ENCODE measurements at regions not wholly inside any gene's neighbourhood (a gene's known extent, or its start where the extent isn't known, plus 50 kb on each side); places are given as distances from the start of the nearest gene placed in this dataset.

DNA sequence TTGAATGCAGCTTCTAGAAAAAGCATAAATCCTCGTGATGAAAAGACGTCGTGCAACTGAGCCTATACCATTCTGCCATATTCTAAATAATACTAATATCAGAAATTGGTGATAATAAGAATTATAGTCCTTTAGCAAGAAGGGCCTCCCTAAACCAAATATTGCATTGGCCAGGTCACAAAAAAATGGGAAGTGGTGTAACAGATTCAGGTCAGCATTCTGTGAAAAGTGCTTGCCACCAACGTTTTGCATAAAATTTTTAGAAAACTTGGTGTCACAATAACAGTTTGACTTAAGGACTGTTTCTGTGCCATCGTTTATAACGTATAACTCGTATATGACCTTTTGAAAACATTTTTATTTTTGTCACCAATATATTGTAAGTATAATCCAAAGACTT lies 603.6 kb downstream of the CPS1 start:
- no peak overlapping the region for H3K4me3 ChIP-seq (ENCODE audit: low read depth, low read length)
- TF ChIP-seq, protein P1, sequence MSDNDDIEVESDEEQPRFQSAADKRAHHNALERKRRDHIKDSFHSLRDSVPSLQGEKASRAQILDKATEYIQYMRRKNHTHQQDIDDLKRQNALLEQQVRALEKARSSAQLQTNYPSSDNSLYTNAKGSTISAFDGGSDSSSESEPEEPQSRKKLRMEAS (IDR thresholded peaks at IDR 0.05; ENCODE audit: low read depth, low read length), result no peak
- peak; percentile 12 for DNase-seq (ENCODE audit: low read depth)

DNA sequence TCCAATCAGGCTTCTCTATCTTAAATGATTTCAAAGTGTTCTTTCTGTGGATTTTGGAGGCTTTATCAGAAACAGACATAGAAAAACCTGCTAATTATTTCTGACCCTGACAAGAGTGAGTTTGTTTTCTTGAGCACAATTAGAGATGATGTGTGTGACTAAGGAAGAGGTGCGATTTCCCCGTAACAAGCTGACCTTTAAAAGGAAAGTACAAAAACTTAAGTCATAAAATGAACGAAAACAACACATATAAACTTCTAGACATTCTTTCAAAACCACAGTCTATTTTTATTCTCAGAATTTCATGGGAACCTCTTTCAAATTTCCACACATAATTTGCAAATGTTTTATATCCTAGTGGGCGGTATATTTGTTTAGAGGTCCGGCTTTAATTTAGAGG lies 604.8 kb downstream of the CPS1 start:
- TF ChIP-seq POLR2A (IDR thresholded peaks at IDR 0.05; ENCODE audit: extremely low read depth, insufficient read length), result no peak
- TF ChIP-seq MYC (IDR thresholded peaks at IDR 0.05; ENCODE audit: low read depth, low read length), result no peak
- no peak for DNase-seq (ENCODE audit: low read depth)
- no peak overlapping the region for H3K4me3 ChIP-seq (ENCODE audit: low read depth, low read length)

DNA sequence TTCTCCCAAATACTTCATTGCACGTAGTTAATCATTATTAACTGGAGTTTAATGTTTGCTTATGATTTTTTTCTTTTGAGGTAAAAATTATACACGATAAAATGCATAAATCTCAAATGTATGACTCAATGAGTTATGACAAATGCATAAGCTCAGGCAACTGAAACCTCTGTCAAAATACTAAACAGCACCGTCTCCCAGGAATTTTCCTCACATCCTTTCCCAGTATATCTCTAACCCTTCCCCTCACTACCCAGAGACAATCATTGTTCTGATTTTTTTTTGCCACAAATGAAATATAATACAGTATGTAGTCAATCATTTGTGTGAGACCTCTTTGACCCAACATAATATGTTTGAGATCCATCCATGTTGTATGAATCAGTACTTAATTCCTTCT lies 606.5 kb downstream of the CPS1 start:
- H3K4me3 ChIP-seq (ENCODE audit: low read depth, low read length), result no peak overlapping the region
- DNase-seq (ENCODE audit: low read depth), result no peak
- TF ChIP-seq MYC (IDR thresholded peaks at IDR 0.05; ENCODE audit: low read depth, low read length) (no peak), POLR2A (IDR thresholded peaks at IDR 0.05; ENCODE audit: extremely low read depth, insufficient read length) (no peak)
- TF ChIP-seq, protein P1 (IDR thresholded peaks at IDR 0.05; ENCODE audit: low read depth, low read length), result no peak
- TF ChIP-seq, protein P2, sequence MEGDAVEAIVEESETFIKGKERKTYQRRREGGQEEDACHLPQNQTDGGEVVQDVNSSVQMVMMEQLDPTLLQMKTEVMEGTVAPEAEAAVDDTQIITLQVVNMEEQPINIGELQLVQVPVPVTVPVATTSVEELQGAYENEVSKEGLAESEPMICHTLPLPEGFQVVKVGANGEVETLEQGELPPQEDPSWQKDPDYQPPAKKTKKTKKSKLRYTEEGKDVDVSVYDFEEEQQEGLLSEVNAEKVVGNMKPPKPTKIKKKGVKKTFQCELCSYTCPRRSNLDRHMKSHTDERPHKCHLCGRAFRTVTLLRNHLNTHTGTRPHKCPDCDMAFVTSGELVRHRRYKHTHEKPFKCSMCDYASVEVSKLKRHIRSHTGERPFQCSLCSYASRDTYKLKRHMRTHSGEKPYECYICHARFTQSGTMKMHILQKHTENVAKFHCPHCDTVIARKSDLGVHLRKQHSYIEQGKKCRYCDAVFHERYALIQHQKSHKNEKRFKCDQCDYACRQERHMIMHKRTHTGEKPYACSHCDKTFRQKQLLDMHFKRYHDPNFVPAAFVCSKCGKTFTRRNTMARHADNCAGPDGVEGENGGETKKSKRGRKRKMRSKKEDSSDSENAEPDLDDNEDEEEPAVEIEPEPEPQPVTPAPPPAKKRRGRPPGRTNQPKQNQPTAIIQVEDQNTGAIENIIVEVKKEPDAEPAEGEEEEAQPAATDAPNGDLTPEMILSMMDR (IDR thresholded peaks at IDR 0.05; ENCODE audit: low read depth, low read length), result no peak

DNA sequence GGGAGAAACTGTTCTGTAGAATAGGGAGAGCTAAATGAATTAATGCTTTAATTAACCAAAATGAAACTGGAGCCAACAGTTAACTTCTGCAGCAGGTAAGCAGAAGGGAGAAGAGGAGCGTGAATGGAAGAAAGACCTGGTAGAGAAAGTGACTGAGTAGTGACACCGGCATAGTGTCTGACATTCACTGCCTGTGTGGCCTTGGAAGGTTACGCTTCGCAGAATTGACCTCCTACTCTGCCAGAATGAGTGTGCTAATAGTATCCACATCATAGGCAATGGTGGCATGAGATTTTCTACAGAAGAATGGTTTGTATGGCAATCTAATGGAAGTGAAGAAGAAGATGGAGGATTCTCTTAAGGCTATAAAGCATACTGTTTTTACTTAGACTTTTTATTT lies 614.4 kb downstream of the CPS1 start:
- no peak for DNase-seq (ENCODE audit: low read depth)
- TF ChIP-seq, protein P2 (IDR thresholded peaks at IDR 0.05; ENCODE audit: low read depth, low read length), result no peak
- TF ChIP-seq MYC (IDR thresholded peaks at IDR 0.05; ENCODE audit: low read depth, low read length) (no peak), POLR2A (IDR thresholded peaks at IDR 0.05; ENCODE audit: extremely low read depth, insufficient read length) (no peak)
- TF ChIP-seq, protein P1 (IDR thresholded peaks at IDR 0.05; ENCODE audit: low read depth, low read length), result no peak

DNA sequence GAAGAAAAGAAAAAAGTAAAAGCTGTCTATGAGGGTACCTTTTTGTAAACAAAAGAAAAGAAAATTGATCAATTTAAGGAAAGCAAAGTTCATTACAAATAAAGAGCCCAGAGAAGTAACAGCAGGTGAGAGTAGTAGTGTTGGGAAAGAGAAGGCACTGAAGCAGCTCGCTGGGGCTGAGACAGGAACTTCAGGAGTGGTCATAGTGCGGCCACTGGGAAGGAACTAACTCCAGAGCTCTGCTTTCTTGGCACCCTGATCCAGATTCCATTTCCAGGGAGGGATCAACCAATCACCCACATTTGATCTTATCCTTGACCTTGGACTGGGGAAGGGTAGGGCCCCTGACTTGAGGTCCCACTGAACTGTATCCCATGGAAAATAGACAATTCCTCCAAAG lies 617.6 kb downstream of the CPS1 start:
- no peak overlapping the region for H3K4me3 ChIP-seq (ENCODE audit: low read depth, low read length)
- TF ChIP-seq MYC (IDR thresholded peaks at IDR 0.05; ENCODE audit: low read depth, low read length) (no peak), POLR2A (IDR thresholded peaks at IDR 0.05; ENCODE audit: extremely low read depth, insufficient read length) (no peak)
- TF ChIP-seq, protein P1 (IDR thresholded peaks at IDR 0.05; ENCODE audit: low read depth, low read length), result no peak
- TF ChIP-seq, protein P2 (IDR thresholded peaks at IDR 0.05; ENCODE audit: low read depth, low read length), result no peak

More for the DNA sequence above, 614.4 kb downstream of the CPS1 start:
- no peak overlapping the region for H3K4me3 ChIP-seq (ENCODE audit: low read depth, low read length)

DNA sequence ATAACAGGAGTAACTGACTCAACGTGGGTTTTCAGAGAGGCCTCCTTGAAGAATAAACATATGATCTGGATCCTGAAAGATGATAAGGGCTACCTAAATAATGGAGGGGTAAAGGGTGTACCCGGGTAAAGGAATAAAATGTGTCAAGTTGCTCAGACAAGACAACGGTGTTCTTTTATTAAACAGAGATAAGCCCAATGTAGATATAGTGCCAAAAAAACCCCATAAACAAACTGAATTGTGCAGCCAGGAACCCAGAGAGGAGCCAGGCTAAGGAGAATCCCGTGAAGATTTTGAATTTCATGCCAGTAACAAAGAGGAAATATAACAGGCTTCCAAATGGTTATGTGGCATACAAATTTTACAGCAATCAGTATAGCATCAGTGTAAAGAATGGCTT lies 618.2 kb downstream of the CPS1 start:
- TF ChIP-seq POLR2A (IDR thresholded peaks at IDR 0.05; ENCODE audit: extremely low read depth, insufficient read length) (no peak), MYC (IDR thresholded peaks at IDR 0.05; ENCODE audit: low read depth, low read length) (no peak)
- TF ChIP-seq, protein P2 (IDR thresholded peaks at IDR 0.05; ENCODE audit: low read depth, low read length), result no peak
- TF ChIP-seq, protein P1 (IDR thresholded peaks at IDR 0.05; ENCODE audit: low read depth, low read length), result no peak
- H3K4me3 ChIP-seq (ENCODE audit: low read depth, low read length), result no peak overlapping the region
- no peak for DNase-seq (ENCODE audit: low read depth)

More for the DNA sequence above, 617.6 kb downstream of the CPS1 start:
- DNase-seq (ENCODE audit: low read depth), result no peak

DNA sequence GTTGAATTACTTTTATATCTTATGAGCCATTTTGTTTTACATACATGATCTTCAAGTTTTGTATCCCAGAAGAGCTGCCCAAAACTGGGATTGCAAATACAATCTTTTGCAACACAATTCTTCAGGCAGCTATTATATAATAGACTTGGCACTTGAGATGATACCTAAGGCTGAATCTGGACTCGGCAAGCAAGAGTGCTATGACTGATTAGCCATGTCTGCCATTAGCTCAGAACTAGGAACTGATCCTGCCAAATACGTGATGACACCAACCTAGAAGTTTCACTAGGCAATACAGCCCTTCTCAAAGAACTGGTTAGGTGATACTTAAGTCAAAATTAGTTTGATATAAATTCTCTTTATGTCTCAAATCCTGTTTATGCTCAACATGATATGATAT lies 619.6 kb downstream of the CPS1 start:
- DNase-seq (ENCODE audit: low read depth), result no peak
- no peak overlapping the region for H3K4me3 ChIP-seq (ENCODE audit: low read depth, low read length)
- TF ChIP-seq MYC (IDR thresholded peaks at IDR 0.05; ENCODE audit: low read depth, low read length), result no peak
- TF ChIP-seq, protein P1 (IDR thresholded peaks at IDR 0.05; ENCODE audit: low read depth, low read length), result no peak
- TF ChIP-seq, protein P2 (IDR thresholded peaks at IDR 0.05; ENCODE audit: low read depth, low read length), result no peak
- no peak for TF ChIP-seq POLR2A (IDR thresholded peaks at IDR 0.05; ENCODE audit: extremely low read depth, insufficient read length)

Measured in NB4 (cell line).